H1 (cell line): ENCODE measurements at regions not wholly inside any gene's neighbourhood (a gene's known extent, or its start where the extent isn't known, plus 50 kb on each side); places are given as distances from the start of the nearest gene placed in this dataset.

Experiments
- POLR2A ChIP-seq, 2 experiments: IDR thresholded peaks; 1 replicate in 1 of 2; 2 replicates in 1 of 2; pipeline ENCODE4 v1.6.1; 2011; ENCODE audit warnings: low read depth in 2 of 2, low read length in 2 of 2, mild to moderate bottlenecking in 2 of 2; ENCODE audit errors: control extremely low read depth in 1 of 2
- RAD21 ChIP-seq, 2 experiments: IDR thresholded peaks in 1 of 2; conservative IDR thresholded peaks in 1 of 2; 2 replicates each; pipeline ENCODE4 v1.6.1; 2011; ENCODE audit warnings: low read depth in 2 of 2, low read length in 2 of 2, improper control_type of control experiment in 1 of 2, inconsistent platforms in 1 of 2, mild to moderate bottlenecking in 1 of 2, moderate library complexity in 1 of 2
- TF ChIP-seq, protein P1 (sequence below), 3 experiments: IDR thresholded peaks; 1 replicate in 2 of 3; 2 replicates in 1 of 3; pipeline versions ENCODE4 v1.5.1 to v1.6.1; 2011; ENCODE audit warnings: low read length in 3 of 3, mild to moderate bottlenecking in 3 of 3, inconsistent platforms in 2 of 3, low read depth in 1 of 3, moderate library complexity in 1 of 3; ENCODE audit not compliant: insufficient read depth in 1 of 3; ENCODE audit errors: control extremely low read depth in 1 of 3

DNA sequence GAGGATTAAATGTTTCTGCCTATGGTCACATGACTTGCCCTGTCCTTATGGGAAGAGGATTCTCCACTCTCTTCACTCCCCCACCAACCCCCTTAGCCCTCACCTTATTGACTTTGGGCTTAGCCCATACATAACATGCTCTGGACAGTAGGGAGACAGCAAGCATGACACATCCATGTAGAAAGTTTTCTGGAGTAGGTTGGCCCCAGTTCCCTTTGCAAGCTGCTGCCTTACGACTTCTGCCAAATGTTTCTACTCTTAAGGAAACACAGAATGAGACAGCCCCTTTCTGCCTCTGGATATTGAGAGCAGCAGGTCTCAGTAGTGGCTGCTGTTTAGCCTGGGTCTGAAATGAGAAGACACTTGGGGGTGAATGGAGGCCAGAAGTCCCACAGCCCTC, 282.2 kb downstream of the MAP2K6 start:
- TF ChIP-seq, protein P1, sequence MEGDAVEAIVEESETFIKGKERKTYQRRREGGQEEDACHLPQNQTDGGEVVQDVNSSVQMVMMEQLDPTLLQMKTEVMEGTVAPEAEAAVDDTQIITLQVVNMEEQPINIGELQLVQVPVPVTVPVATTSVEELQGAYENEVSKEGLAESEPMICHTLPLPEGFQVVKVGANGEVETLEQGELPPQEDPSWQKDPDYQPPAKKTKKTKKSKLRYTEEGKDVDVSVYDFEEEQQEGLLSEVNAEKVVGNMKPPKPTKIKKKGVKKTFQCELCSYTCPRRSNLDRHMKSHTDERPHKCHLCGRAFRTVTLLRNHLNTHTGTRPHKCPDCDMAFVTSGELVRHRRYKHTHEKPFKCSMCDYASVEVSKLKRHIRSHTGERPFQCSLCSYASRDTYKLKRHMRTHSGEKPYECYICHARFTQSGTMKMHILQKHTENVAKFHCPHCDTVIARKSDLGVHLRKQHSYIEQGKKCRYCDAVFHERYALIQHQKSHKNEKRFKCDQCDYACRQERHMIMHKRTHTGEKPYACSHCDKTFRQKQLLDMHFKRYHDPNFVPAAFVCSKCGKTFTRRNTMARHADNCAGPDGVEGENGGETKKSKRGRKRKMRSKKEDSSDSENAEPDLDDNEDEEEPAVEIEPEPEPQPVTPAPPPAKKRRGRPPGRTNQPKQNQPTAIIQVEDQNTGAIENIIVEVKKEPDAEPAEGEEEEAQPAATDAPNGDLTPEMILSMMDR (IDR thresholded peaks at IDR 0.05; ENCODE audit: control extremely low read depth in 1 of 3, insufficient read depth in 1 of 3, low read depth in 1 of 3, low read length in 3 of 3) = no peak
- TF ChIP-seq RAD21 (IDR thresholded peaks at IDR 0.05 in 1 of 2, conservative IDR thresholded peaks at IDR 0.05 in 1 of 2; ENCODE audit: low read depth in 2 of 2, low read length in 2 of 2) (no peak), POLR2A (IDR thresholded peaks at IDR 0.05; ENCODE audit: control extremely low read depth in 1 of 2, low read depth in 2 of 2, low read length in 2 of 2) (no peak)
